ENCODE measurements at regions not wholly inside any gene's neighbourhood (a gene's known extent, or its start where the extent isn't known, plus 50 kb on each side); places are given as distances from the start of the nearest gene placed in this dataset.

DNA sequence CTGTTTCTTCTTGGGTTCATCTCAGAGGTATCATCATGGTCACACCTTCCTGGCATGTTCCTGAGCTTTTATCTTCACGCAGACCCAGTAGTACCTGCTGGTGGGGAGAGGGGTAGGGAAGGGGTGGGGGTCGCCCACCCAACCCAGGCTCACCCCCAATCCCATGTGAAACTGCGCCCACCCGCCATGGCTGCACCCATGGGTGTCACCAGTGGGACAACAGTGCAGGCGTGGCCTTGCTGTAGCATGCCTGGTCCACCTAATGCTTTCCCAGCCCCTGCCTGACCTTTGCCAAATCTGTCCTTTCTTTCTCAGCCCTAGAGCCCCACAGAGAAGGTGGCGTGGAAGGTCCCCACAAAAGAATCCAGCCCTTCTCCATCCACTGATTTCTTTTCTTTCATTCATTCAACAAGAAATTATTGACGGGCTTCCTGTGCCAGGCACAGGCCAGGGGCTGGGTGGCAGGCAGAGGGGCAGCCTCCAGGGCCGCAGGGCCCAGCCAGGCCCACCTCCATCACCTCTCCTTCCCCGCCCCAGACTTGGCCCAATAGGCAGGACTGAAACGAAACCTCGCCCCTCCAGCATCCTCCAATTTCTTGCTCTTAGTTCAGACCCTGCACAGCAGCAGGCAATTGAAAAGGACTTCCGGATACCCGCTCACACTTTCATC lies 79.1 kb upstream of the TNRC6C start:
- no peaks in the 10 kb centered on the region for H3K27me3 ChIP-seq
- TF ChIP-seq CTCF (IDR thresholded peaks at IDR 0.05) (no peak), POLR2A (IDR thresholded peaks at IDR 0.05) (no peak)
- no peaks in the 10 kb centered on the region for H3K36me3 ChIP-seq
- H3K27ac ChIP-seq, result no peak overlapping the region
- H3K4me3 ChIP-seq, result no peak overlapping the region
- no peak for DNase-seq
- intact Hi-C loops (cut with DNase I; ENCODE audit: low total_unique reads), result no loop called here
- peaks cover 0 to 10% of the 10 kb centered on the region in 2 donors for H3K4me1 ChIP-seq
- H3K9me3 ChIP-seq, result no peaks in the 10 kb centered on the region

GRCh38 chr17:77879896-77880280 lies 78.6 kb upstream of the TNRC6C start:
- DNase-seq, result no peak
- Histone ChIP-seq H3K36me3 (no peaks in the 10 kb centered on the region), H3K9me3 (no peaks in the 10 kb centered on the region), H3K27ac (no peak overlapping the region), H3K27me3 (no peaks in the 10 kb centered on the region), H3K4me1 (peaks cover 0 to 10% of the 10 kb centered on the region in 2 donors), H3K4me3 (no peak overlapping the region)
- intact Hi-C loops (cut with DNase I; ENCODE audit: low total_unique reads), result no loop called here
- TF ChIP-seq POLR2A (IDR thresholded peaks at IDR 0.05) (no peak), CTCF (IDR thresholded peaks at IDR 0.05) (no peak)

DNA sequence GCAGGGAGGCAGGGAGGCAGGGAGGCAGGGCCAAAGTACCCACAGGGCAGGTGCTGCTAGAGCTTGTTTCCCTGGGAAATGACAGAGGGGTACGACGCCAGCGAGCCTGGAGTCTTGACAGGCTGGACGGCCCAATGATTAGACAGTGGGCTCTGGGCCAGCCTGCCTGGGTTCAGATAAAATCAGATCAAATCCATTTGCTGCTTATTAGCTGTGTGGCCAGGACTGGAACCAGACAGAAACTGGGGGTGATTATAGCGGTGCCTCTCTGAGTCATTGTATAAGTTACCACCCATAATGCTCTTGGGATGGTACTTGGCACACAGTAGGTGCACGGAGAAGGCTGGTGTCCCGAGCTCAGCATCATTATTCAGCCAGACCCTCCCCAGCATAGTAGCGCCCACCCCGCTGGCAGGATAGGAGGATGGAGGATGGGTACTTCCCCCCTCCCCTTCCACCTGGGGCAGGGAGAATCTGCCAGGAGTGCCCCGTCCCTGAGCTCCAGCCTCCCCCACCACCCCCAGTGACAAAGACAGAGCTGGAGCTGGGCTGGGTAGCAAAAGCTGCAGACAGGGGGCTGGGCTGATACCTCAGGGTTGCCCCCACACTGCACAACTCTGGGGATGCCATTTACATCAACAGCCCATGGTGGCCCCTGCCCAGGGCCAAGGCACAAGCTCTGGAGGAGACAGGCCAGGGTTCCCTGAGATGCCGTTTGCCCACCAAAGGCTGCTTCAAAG lies 77.6 kb upstream of the TNRC6C start:
- no peaks in the 10 kb centered on the region for H3K27me3 ChIP-seq
- H3K27ac ChIP-seq, result peak overlapping the region in 1 of 2 donors; percentile 49
- peaks cover 0 to 10% of the 10 kb centered on the region in 2 donors for H3K4me1 ChIP-seq
- intact Hi-C loops (cut with DNase I; ENCODE audit: low total_unique reads), result no loop called here
- TF ChIP-seq CTCF (IDR thresholded peaks at IDR 0.05) (no peak), POLR2A (IDR thresholded peaks at IDR 0.05) (no peak)
- H3K4me3 ChIP-seq, result no peak overlapping the region
- no peaks in the 10 kb centered on the region for H3K9me3 ChIP-seq
- DNase-seq, result no peak
- H3K36me3 ChIP-seq, result no peaks in the 10 kb centered on the region

- DNase-seq, result peak; percentile 57 to 69
- no peaks in the 10 kb centered on the region for H3K9me3 ChIP-seq
- TF ChIP-seq CTCF (IDR thresholded peaks at IDR 0.05) (no peak), POLR2A (IDR thresholded peaks at IDR 0.05) (no peak)
- no peaks in the 10 kb centered on the region for H3K27me3 ChIP-seq
- no peaks in the 10 kb centered on the region for H3K36me3 ChIP-seq
- peak overlapping the region in 1 of 2 donors; percentile 49 for H3K27ac ChIP-seq
- H3K4me1 ChIP-seq, result peaks cover 0 to 10% of the 10 kb centered on the region in 2 donors
- no peak overlapping the region for H3K4me3 ChIP-seq
- intact Hi-C loops (cut with DNase I; ENCODE audit: low total_unique reads), result no loop called here
Observed at GRCh38 chr17:77881545-77881944, 77.0 kb upstream of the TNRC6C start.

DNA sequence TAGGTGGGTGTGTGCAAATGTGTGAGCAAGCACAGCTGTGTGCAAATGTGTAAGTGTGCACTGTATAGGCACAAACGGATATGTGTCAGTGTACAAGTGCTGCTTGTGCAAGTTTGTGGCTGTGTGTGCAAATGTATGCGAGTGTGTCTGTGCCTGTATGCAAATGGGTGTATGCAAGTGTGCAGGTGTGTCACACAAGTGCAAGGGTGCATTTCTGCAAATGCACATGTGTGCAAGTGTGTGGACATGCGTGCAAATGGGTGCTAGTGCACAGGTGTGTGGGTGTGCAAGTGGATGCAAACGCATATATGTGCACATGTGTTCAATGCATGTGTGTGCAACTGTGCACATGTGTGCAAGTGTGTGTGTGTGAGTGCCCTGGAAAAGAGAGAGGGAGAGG lies 76.5 kb upstream of the TNRC6C start:
- no peak for DNase-seq
- TF ChIP-seq POLR2A (IDR thresholded peaks at IDR 0.05), result no peak
- TF ChIP-seq CTCF (IDR thresholded peaks at IDR 0.05), result no peak
- intact Hi-C loops (cut with DNase I; ENCODE audit: low total_unique reads), result no loop called here
- H3K4me3 ChIP-seq, result no peak overlapping the region
- H3K9me3 ChIP-seq, result no peaks in the 10 kb centered on the region
- peaks cover 0 to 10% of the 10 kb centered on the region in 2 donors for H3K4me1 ChIP-seq
- H3K36me3 ChIP-seq, result no peaks in the 10 kb centered on the region
- no peak overlapping the region for H3K27ac ChIP-seq
- H3K27me3 ChIP-seq, result no peaks in the 10 kb centered on the region
